ENCODE measurements at regions not wholly inside any gene's neighbourhood (a gene's known extent, or its start where the extent isn't known, plus 50 kb on each side); places are given as distances from the start of the nearest gene placed in this dataset.

- CTCF ChIA-PET, result interaction anchor here (0.6 kb wide), 1 partner anchor 9 kb away, joined by 4 read pairs; no protein-coding TSS in a partner anchor
- H3K27ac ChIP-seq (ENCODE audit: low read depth, low read length), result no peak overlapping the region
Measured at GRCh38 chr2:175403599-175404221, 222.2 kb upstream of the ATP5MC3 start.

GRCh38 chr2:175402571-175402970 lies 221.1 kb upstream of the ATP5MC3 start:
- Histone ChIP-seq H3K27me3 (ENCODE audit: control insufficient read depth, insufficient read depth, low read length) (peaks cover 2% of the 10 kb centered on the region), H3K4me3 (ENCODE audit: low read depth, low read length) (no peak overlapping the region), H3K27ac (ENCODE audit: low read depth, low read length) (no peak overlapping the region), H3K9me3 (ENCODE audit: control insufficient read depth, insufficient read depth, low read length) (no peaks in the 10 kb centered on the region)
- DNase-seq (ENCODE audit: low read depth, low spot score), result no peak
- ChIA-PET CTCF (no interaction called here), POLR2A (no interaction called here)
- no peak for TF ChIP-seq CTCF (IDR thresholded peaks at IDR 0.05; ENCODE audit: low read depth, low read length)

More at GRCh38 chr2:175403599-175404221, 222.2 kb upstream of the ATP5MC3 start:
- H3K27me3 ChIP-seq (ENCODE audit: control insufficient read depth, insufficient read depth, low read length), result peaks cover 2% of the 10 kb centered on the region
- POLR2A ChIA-PET, result no interaction called here
- no peak overlapping the region for H3K4me3 ChIP-seq (ENCODE audit: low read depth, low read length)
- DNase-seq (ENCODE audit: low read depth, low spot score), result no peak
- TF ChIP-seq CTCF (IDR thresholded peaks at IDR 0.05; ENCODE audit: low read depth, low read length), result no peak
- no peaks in the 10 kb centered on the region for H3K9me3 ChIP-seq (ENCODE audit: control insufficient read depth, insufficient read depth, low read length)

- H3K4me3 ChIP-seq (ENCODE audit: low read depth, low read length), result no peak overlapping the region
- H3K9me3 ChIP-seq (ENCODE audit: control insufficient read depth, insufficient read depth, low read length), result no peaks in the 10 kb centered on the region
- no peak for TF ChIP-seq CTCF (IDR thresholded peaks at IDR 0.05; ENCODE audit: low read depth, low read length)
- ChIA-PET POLR2A (no interaction called here), CTCF (no interaction called here)
- peaks cover 2% of the 10 kb centered on the region for H3K27me3 ChIP-seq (ENCODE audit: control insufficient read depth, insufficient read depth, low read length)
- DNase-seq (ENCODE audit: low read depth, low spot score), result no peak
- no peak overlapping the region for H3K27ac ChIP-seq (ENCODE audit: low read depth, low read length)
Measured at GRCh38 chr2:175401956-175402469, 220.5 kb upstream of the ATP5MC3 start.

- TF ChIP-seq CTCF (IDR thresholded peaks at IDR 0.05; ENCODE audit: low read depth, low read length), result no peak
- CTCF ChIA-PET, result no interaction called here
Measured at GRCh38 chr2:175400975-175401374, 219.5 kb upstream of the ATP5MC3 start.

GRCh38 chr2:175399326-175399725 lies 217.8 kb upstream of the ATP5MC3 start:
- TF ChIP-seq CTCF (IDR thresholded peaks at IDR 0.05; ENCODE audit: low read depth, low read length), result no peak
- POLR2A ChIA-PET, result no interaction called here
- H3K27me3 ChIP-seq (ENCODE audit: control insufficient read depth, insufficient read depth, low read length), result peaks cover 2% of the 10 kb centered on the region
- no peaks in the 10 kb centered on the region for H3K9me3 ChIP-seq (ENCODE audit: control insufficient read depth, insufficient read depth, low read length)
- CTCF ChIA-PET, result no interaction called here
- no peak overlapping the region for H3K27ac ChIP-seq (ENCODE audit: low read depth, low read length)
- DNase-seq (ENCODE audit: low read depth, low spot score), result no peak
- no peak overlapping the region for H3K4me3 ChIP-seq (ENCODE audit: low read depth, low read length)

More at GRCh38 chr2:175400975-175401374, 219.5 kb upstream of the ATP5MC3 start:
- no peak overlapping the region for H3K27ac ChIP-seq (ENCODE audit: low read depth, low read length)
- H3K27me3 ChIP-seq (ENCODE audit: control insufficient read depth, insufficient read depth, low read length), result peaks cover 2% of the 10 kb centered on the region
- DNase-seq (ENCODE audit: low read depth, low spot score), result no peak
- POLR2A ChIA-PET, result no interaction called here
- H3K4me3 ChIP-seq (ENCODE audit: low read depth, low read length), result no peak overlapping the region
- no peaks in the 10 kb centered on the region for H3K9me3 ChIP-seq (ENCODE audit: control insufficient read depth, insufficient read depth, low read length)
